Skeletal muscle tissue (tissue), 3 donors: ENCODE measurements at regions not wholly inside any gene's neighbourhood (a gene's known extent, or its start where the extent isn't known, plus 50 kb on each side); places are given as distances from the start of the nearest gene placed in this dataset.
"Not testable (repeated sequence)": the region's sequence is repeated elsewhere in the genome, so short reads cannot be mapped to it uniquely, and the experiment has no call there.

Experiments
- H3K27ac ChIP-seq: one replicate; pipeline ENCODE4 v1.7.0; 2013; ENCODE audit warnings: mild to moderate bottlenecking, low read depth, low read length, inconsistent platforms
- H3K27me3 ChIP-seq, 3 donors: one replicate each; pipeline ENCODE4 v1.7.0; 2013; ENCODE audit warnings: low read length in 3 of 3; ENCODE audit not compliant: control insufficient read depth in 3 of 3, insufficient read depth in 3 of 3
- H3K36me3 ChIP-seq, 3 donors: one replicate each; pipeline ENCODE4 v1.7.0; 2013; ENCODE audit warnings: low read length in 3 of 3; ENCODE audit not compliant: control insufficient read depth in 3 of 3, insufficient read depth in 3 of 3
- H3K4me1 ChIP-seq, 3 donors: one replicate each; pipeline ENCODE4 v1.7.0; 2013; ENCODE audit warnings: low read length in 3 of 3, mild to moderate bottlenecking in 3 of 3; ENCODE audit not compliant: control insufficient read depth in 3 of 3, insufficient read depth in 3 of 3
- H3K4me3 ChIP-seq, 3 donors: one replicate each; pipeline ENCODE4 v1.7.0; 2013; ENCODE audit warnings: low read length in 3 of 3
- H3K9ac ChIP-seq, 3 donors: one replicate each; pipeline ENCODE4 v1.7.0; 2013; ENCODE audit warnings: low read length in 3 of 3, mild to moderate bottlenecking in 3 of 3, moderate library complexity in 2 of 3, low read depth in 1 of 3
- H3K9me3 ChIP-seq, 3 donors: one replicate each; pipeline ENCODE4 v1.7.0; 2013; ENCODE audit warnings: low read length in 3 of 3; ENCODE audit not compliant: control insufficient read depth in 3 of 3
- donor health status: Osteomylitis.

- Histone ChIP-seq H3K9ac (no peak overlapping the region), H3K36me3 (no peaks in the 10 kb centered on the region), H3K4me3 (no peak overlapping the region), H3K4me1 (no peaks in the 10 kb centered on the region), H3K27ac (no peak overlapping the region), H3K27me3 (no peaks in the 10 kb centered on the region), H3K9me3 (no peaks in the 10 kb centered on the region)
These were observed 108.4 kb downstream of the KLF5 start for GRCh38 chr13:73167028-73167820.

- Histone ChIP-seq H3K4me1 (no peaks in the 10 kb centered on the region), H3K9ac (no peak overlapping the region), H3K4me3 (no peak overlapping the region), H3K36me3 (no peaks in the 10 kb centered on the region), H3K27me3 (no peaks in the 10 kb centered on the region), H3K27ac (no peak overlapping the region), H3K9me3 (no peaks in the 10 kb centered on the region)
These were observed 107.4 kb downstream of the KLF5 start for GRCh38 chr13:73166204-73166603.

- Histone ChIP-seq H3K27me3 (no peaks in the 10 kb centered on the region), H3K9me3 (no peaks in the 10 kb centered on the region), H3K9ac (no peak overlapping the region), H3K4me1 (no peaks in the 10 kb centered on the region), H3K36me3 (no peaks in the 10 kb centered on the region), H3K27ac (no peak overlapping the region), H3K4me3 (no peak overlapping the region)
These were observed 104.4 kb downstream of the KLF5 start for GRCh38 chr13:73162912-73163911.

- H3K4me3 ChIP-seq = not testable (repeated sequence)
These were observed 101.7 kb downstream of the KLF5 start for GRCh38 chr13:73160371-73161031.

GRCh38 chr13:73158851-73159250 is 100.0 kb downstream of the KLF5 start:
- no peak overlapping the region for H3K27ac ChIP-seq
- no peaks in the 10 kb centered on the region for H3K4me1 ChIP-seq
- no peaks in the 10 kb centered on the region for H3K9me3 ChIP-seq
- H3K9ac ChIP-seq = no peak overlapping the region
- H3K4me3 ChIP-seq = no peak overlapping the region
- H3K27me3 ChIP-seq = no peaks in the 10 kb centered on the region
- no peaks in the 10 kb centered on the region for H3K36me3 ChIP-seq

More at GRCh38 chr13:73160371-73161031, 101.7 kb downstream of the KLF5 start:
- H3K27me3 ChIP-seq, H3K9me3 ChIP-seq, H3K9ac ChIP-seq, H3K4me1 ChIP-seq, H3K36me3 ChIP-seq, H3K27ac ChIP-seq: not testable (repeated sequence)

GRCh38 chr13:73157031-73157430 is 98.2 kb downstream of the KLF5 start:
- H3K27ac ChIP-seq = no peak overlapping the region
- no peaks in the 10 kb centered on the region for H3K4me1 ChIP-seq
- H3K36me3 ChIP-seq = no peaks in the 10 kb centered on the region
- H3K9ac ChIP-seq = no peak overlapping the region
- H3K27me3 ChIP-seq = no peaks in the 10 kb centered on the region
- H3K4me3 ChIP-seq = no peak overlapping the region
- H3K9me3 ChIP-seq = no peaks in the 10 kb centered on the region

- no peaks in the 10 kb centered on the region for H3K9me3 ChIP-seq
- H3K9ac ChIP-seq = no peak overlapping the region
- no peak overlapping the region for H3K27ac ChIP-seq
- H3K27me3 ChIP-seq = no peaks in the 10 kb centered on the region
- H3K4me3 ChIP-seq = no peak overlapping the region
- H3K36me3 ChIP-seq = no peaks in the 10 kb centered on the region
- peaks cover 0 to 2% (median 0%) of the 10 kb centered on the region in 3 donors for H3K4me1 ChIP-seq
These were observed 87.9 kb downstream of the KLF5 start for GRCh38 chr13:73146707-73147106.

- Histone ChIP-seq H3K9me3 (no peaks in the 10 kb centered on the region), H3K4me3 (no peak overlapping the region), H3K4me1 (peaks cover 0 to 2% (median 0%) of the 10 kb centered on the region in 3 donors), H3K36me3 (no peaks in the 10 kb centered on the region), H3K9ac (no peak overlapping the region), H3K27me3 (no peaks in the 10 kb centered on the region), H3K27ac (no peak overlapping the region)
These were observed 83.3 kb downstream of the KLF5 start for GRCh38 chr13:73142071-73142470.

GRCh38 chr13:73141292-73141771 is 82.5 kb downstream of the KLF5 start:
- Histone ChIP-seq H3K36me3 (no peaks in the 10 kb centered on the region), H3K9me3 (no peaks in the 10 kb centered on the region), H3K27me3 (no peaks in the 10 kb centered on the region), H3K27ac (no peak overlapping the region), H3K9ac (no peak overlapping the region), H3K4me1 (peaks cover 0 to 2% (median 0%) of the 10 kb centered on the region in 3 donors), H3K4me3 (no peak overlapping the region)
